ENCODE measurements at regions not wholly inside any gene's neighbourhood (a gene's known extent, or its start where the extent isn't known, plus 50 kb on each side); places are given as distances from the start of the nearest gene placed in this dataset.

GRCh38 chr4:7132249-7132648 is 60.1 kb upstream of the SORCS2 start:
- DNase-seq (ENCODE audit: low spot score): no peak
- ChIA-PET POLR2A (ENCODE audit: low non-redundant PET) (no interaction called here), CTCF (no interaction called here)
- H3K27ac ChIP-seq: peak overlapping the region; percentile 40
- TF ChIP-seq CTCF (conservative IDR thresholded peaks at IDR 0.05; ENCODE audit: low read depth): no peak

- peak overlapping the region; percentile 40 for H3K27ac ChIP-seq
- no peak for DNase-seq (ENCODE audit: low spot score)
- POLR2A ChIA-PET (ENCODE audit: low non-redundant PET): no interaction called here
- CTCF ChIA-PET: no interaction called here
- no peak for TF ChIP-seq CTCF (conservative IDR thresholded peaks at IDR 0.05; ENCODE audit: low read depth)
Measured at GRCh38 chr4:7131498-7132031, 60.8 kb upstream of the SORCS2 start.

GRCh38 chr4:7130621-7131211 is 61.6 kb upstream of the SORCS2 start:
- no peak for DNase-seq (ENCODE audit: low spot score)
- H3K27ac ChIP-seq: no peak overlapping the region
- ChIA-PET CTCF (no interaction called here), POLR2A (ENCODE audit: low non-redundant PET) (no interaction called here)
- no peak for TF ChIP-seq CTCF (conservative IDR thresholded peaks at IDR 0.05; ENCODE audit: low read depth)

- POLR2A ChIA-PET (ENCODE audit: low non-redundant PET): no interaction called here
- no peak for DNase-seq (ENCODE audit: low spot score)
- CTCF ChIA-PET: no interaction called here
- H3K27ac ChIP-seq: no peak overlapping the region
- TF ChIP-seq CTCF (conservative IDR thresholded peaks at IDR 0.05; ENCODE audit: low read depth): no peak
Measured at GRCh38 chr4:7129871-7130620, 62.2 kb upstream of the GRPEL1 start.

GRCh38 chr4:7128644-7129043 is 60.8 kb upstream of the GRPEL1 start:
- ChIA-PET POLR2A (ENCODE audit: low non-redundant PET) (no interaction called here), CTCF (interaction anchor here (0.7 kb wide), 1 partner anchor 45 kb away, joined by 3 read pairs; no protein-coding TSS in a partner anchor)
- DNase-seq (ENCODE audit: low spot score): no peak
- no peak overlapping the region for H3K27ac ChIP-seq
- TF ChIP-seq CTCF (conservative IDR thresholded peaks at IDR 0.05; ENCODE audit: low read depth): no peak

- no peak overlapping the region for H3K27ac ChIP-seq
- DNase-seq (ENCODE audit: low spot score): no peak
- no peak for TF ChIP-seq CTCF (conservative IDR thresholded peaks at IDR 0.05; ENCODE audit: low read depth)
- POLR2A ChIA-PET (ENCODE audit: low non-redundant PET): no interaction called here
- CTCF ChIA-PET: interaction anchor here (0.7 kb wide), 1 partner anchor 45 kb away, joined by 3 read pairs; no protein-coding TSS in a partner anchor
Measured at GRCh38 chr4:7128234-7128633, 60.4 kb upstream of the GRPEL1 start.
